HG03139 (cell line): ENCODE measurements at regions not wholly inside any gene's neighbourhood (a gene's known extent, or its start where the extent isn't known, plus 50 kb on each side); places are given as distances from the start of the nearest gene placed in this dataset.
"Not testable (repeated sequence)": the region's sequence is repeated elsewhere in the genome, so short reads cannot be mapped to it uniquely, and the experiment has no call there.

Source experiments
- ATAC-seq: cut with Tn5 transposase; IDR thresholded peaks from one replicate; pipeline ENCODE4 v1.9.1; 2021; ENCODE audit not compliant: unreplicated experiment

DNA sequence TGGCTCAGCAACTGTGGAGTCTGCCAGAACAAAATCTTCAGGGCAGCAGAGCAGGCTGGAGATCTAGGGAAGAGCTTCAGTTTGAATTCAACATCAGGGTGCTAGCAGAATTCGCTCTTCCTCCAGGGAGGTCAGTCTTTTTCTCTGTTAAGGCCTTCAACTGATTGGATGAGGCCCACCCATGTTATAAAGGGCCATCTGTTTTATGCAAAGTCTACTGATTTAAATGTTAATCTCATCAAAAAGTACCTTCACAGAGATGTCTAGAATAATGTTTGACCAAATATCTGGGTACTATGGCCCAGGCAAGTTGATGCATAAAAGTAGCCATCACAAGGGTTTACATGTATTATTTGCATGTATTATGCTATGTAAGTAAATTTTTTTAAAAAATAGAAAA, 378.4 kb downstream of the BTG1 start:
- no peak for ATAC-seq

GRCh38 chr12:91766454-91766853, 379.2 kb downstream of the BTG1 start:
- no peak for ATAC-seq

DNA sequence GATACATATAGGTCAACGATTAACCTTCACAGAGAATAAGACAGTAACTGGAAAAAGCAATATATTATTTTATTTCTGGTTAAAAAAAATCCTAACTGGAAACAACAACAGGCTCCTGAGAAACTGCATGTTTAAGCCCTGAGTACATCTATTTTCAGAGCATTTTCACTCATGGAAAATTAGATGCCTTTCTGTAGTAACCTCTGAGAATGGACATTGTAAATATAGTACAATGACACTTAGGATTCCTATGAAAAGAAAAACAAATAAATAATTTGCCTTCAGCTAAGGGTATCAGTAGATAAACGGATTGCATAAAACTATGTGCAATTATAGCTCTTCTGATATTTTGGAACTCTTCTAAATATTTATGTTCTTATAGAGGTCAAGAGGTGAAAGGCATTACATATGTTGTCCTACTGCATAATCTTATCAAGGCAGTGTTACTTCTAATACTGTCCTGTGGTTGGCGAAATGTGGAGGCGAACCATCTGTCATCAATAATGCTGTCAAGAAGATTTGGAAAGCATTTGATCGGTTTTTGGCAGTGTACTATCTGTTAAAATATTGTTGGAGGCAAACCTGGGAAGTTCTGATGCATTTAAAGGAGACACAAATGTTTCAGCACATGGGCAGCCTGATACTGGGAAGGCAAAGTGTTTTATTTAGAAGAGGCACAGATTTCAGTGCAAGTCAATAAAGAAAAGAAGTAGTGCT, 381.8 kb downstream of the BTG1 start:
- no peak for ATAC-seq

- ATAC-seq: no peak
These were observed 392.0 kb downstream of the BTG1 start for GRCh38 chr12:91753649-91754048.

GRCh38 chr12:91746976-91747375, 398.7 kb downstream of the BTG1 start:
- no peak for ATAC-seq

GRCh38 chr12:91744597-91744996, 401.0 kb downstream of the BTG1 start:
- ATAC-seq: no peak

DNA sequence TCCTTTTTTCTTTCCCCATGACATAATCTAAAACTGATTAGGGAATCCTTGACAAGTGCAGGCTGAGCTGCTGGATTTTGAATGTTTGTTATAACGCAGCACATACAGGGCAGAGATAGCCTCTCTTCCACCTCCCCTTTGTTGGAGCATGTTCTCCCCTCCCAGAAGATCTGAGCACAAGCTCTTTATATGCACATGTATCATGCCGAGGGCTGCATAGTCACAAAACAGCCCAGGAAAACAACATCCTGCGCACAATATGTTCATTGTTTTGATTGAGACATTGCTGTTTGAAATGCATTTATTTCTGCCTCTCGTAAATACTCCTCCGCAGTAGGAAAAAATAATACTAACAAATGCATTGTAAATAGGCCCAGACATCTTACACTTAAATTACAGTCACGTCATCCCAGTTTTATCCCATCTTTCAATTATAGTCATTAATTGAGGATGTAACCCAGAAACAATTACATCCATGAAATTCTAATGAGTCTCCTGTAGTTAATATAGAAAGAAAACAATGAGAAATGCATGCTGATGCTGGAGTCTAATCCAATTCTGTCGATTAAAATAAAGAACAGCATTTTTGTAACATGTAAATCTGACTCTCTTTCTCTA, 401.8 kb downstream of the BTG1 start:
- no peak for ATAC-seq

- ATAC-seq: no peak
These were observed 402.4 kb downstream of the BTG1 start for GRCh38 chr12:91743280-91743679.

DNA sequence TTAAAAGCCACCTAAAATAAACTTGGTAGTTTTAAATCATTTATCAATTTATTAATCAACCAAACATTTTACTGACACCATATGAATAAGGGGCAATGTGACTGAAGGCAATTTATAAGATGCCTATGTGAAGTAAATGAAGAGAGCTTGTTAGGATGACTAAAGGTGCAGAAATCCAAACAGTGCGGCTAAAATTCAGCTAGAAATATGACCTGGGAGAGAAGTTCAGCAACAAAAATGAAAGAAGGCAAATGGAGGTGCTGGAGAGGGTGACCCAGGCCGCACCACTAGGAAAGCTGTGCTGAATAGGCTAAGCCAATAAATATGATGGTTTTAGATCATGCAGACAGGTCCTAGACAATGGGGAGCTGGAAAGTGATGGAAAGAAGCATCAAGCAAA, 403.7 kb downstream of the BTG1 start:
- no peak for ATAC-seq

GRCh38 chr12:91733846-91734245, 411.8 kb downstream of the BTG1 start:
- not testable (repeated sequence) for ATAC-seq

DNA sequence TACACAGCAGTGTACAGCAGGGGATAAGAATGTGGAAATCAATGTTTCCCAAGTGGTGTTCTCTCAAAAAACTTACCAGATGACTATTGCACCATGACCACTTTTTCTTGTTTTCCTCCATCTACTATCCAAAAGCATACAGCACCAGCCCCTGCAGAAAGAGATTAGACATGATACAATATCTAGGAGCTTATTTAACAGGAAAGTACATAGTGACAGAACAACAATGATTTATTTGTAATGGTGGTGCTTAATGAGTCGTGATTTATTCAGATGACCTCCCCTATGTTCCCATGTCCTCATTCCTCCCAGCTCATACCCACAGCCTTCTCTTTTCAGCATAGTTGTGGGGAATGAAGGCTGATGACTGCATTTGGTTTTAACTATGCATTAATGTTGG, 413.6 kb downstream of the BTG1 start:
- no peak for ATAC-seq

GRCh38 chr12:91729543-91729942, 416.1 kb downstream of the BTG1 start:
- ATAC-seq: no peak

DNA sequence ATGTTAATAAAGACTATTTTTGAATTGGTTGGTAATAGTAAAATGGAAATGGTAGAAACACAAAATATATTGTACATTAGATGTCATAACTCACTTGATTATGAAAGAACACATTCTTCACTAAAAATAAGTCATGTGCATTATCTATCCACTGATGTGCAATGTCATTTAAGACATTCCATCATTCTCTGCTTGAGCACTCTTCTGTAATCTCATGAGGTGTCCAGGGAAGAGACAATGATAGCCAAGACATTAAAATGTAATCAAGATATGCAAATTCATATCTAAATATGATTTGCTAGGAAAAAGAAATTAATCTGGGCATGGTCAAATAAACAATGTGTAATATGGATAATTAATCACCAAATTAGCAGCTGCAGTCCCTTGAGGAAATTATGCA, 422.5 kb downstream of the BTG1 start:
- no peak for ATAC-seq

GRCh38 chr12:91722072-91722471, 423.6 kb downstream of the BTG1 start:
- ATAC-seq: no peak

DNA sequence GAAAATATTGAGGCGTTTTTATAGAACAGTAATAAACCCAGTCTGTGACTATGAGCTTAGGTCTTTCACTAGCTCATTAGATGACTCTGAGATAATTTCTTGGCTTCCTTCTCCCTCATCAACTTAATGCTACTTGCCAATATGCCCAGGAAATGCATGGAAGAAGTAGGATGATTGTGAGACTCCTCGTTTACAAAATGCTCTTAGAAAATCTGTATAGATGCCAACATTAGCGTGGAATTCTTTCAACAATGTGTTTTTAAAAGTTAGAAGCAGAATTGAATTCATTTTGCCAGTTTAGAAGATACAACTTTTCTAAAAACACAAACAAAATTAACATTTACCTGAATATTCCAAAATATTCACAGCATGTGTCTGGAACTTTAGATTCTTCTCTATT, 424.6 kb downstream of the BTG1 start:
- ATAC-seq: no peak

DNA sequence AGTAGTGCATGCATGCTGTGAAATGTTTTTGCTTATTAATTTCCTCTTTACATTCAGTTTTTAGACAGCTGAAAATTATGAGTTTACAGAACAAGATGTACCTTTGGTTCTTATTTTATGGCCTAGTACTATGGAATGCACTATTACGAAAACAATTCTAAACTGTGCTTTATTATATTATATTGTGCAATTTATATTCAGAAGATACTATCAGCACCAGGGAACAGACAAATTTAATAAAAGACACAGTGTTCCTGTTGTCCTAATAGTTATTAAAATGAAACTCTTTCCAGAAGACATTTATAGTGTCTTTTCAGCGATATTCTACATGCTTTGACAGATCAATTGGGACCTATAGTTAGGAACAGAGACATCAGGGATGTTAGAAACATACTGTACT, 427.3 kb downstream of the BTG1 start:
- no peak for ATAC-seq

DNA sequence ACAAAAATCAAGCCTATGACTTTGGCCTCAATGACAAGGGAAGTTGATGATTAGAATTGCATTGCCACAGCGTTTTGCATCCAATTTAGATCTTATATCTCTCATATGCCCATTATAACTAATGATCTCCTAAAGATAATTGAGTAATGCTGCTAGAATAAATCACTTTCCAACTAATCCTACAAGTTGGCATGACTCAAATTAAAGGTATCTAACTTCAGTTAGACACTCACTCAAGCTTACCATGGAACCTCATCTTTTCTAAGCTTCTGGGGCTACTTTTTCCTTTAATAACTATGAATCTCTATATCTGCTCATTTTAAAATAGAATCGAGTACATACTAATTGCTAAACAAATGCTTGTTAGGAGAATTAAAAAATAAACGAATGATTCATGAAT, 427.8 kb downstream of the BTG1 start:
- ATAC-seq: no peak

DNA sequence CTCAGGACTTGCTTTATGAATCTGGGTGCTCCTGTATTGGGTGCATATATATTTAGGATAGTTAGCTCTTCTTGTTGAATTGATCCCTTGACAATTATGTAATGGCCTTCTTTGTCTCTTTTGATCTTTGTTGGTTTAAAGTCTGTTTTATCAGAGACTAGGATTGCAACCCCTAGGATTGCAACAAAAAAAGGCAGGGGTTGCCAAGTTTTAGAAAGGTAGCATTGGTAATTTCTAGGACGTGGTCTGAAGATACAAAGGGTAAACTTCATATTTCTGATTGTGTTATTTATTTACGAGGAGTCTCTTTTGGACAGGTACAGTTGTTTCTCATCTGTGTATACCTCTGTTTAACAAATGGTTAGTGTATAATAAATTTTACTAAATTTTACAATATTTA, 433.7 kb downstream of the BTG1 start:
- not testable (repeated sequence) for ATAC-seq

DNA sequence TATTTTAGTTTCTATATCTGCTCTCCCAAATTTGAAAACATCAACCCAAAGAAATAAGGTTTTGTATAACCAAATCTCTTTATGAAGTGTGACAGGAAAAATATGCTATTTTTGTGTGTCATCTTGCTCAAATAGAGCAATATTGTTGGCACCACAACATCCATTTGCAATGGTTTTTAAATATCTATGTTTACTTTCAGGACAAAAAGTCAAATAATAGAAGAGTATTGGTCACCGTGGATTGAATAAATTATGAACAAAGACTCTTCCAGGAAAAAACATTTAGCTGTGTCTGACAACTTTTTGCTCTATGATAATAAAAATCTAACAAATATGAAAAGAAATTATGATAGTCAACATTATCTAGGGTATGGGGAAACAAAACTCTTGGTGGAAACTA, 439.2 kb downstream of the BTG1 start:
- no peak for ATAC-seq

DNA sequence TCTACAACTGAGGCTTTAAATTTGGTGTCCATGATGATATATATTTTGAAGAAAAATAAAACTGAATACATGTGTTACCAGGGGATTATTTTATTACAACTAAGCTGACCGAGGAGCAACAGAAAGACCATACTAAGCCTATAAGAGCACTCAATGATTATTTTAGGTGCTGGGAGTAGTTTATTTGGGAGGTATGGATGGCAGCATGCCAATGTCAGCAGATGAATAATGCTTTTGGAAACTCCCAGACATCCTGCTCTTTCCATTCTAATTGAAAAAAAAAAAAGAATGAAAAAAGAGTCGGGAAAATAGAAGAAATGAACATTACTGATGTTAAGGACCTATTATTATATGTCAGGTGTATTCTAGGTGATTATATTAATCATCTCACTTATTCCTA, 441.2 kb downstream of the BTG1 start:
- no peak for ATAC-seq

DNA sequence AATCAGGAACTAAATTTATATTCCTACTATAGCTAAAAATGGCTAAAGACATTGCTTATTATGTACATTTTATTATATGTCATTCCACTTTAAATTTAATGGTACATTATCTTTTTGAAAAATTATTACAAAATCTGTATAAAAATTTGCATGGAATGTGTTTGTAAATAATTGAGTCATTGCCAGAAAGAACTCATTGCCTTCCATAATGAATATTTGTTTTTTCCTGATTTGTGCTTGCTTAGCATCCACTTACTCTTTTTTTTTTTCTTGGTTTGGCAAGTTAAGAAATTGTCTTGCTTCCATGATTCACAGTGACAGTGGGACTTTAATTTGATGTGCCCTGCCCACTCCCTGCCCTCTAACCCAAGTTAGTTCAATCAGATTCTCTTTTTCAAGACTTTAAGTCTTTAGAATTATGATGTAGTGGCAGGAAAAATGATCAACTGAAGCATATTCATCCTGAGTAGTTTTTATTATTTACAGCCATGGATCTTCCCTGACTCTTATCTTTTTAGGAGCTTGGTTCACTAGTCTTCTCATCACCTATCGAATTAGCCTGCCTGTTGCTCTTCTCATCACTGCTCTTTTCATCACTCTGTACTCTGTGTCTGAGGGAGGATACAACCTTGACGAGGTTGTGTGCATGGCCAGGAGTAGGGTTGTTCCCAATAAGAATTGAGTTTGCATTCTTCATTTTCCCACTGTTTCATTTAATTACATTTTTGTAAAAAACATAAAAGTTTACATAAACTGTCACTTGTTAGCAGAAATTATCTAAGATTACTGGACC, 442.0 kb downstream of the BTG1 start:
- ATAC-seq: no peak

GRCh38 chr12:91702843-91703425, 442.7 kb downstream of the BTG1 start:
- ATAC-seq: no peak
